ENCODE measurements at regions not wholly inside any gene's neighbourhood (a gene's known extent, or its start where the extent isn't known, plus 50 kb on each side); places are given as distances from the start of the nearest gene placed in this dataset.

GRCh38 chr3:174340624-174341587 lies 518.2 kb upstream of the NAALADL2 start:
- TF ChIP-seq REST (IDR thresholded peaks at IDR 0.05; ENCODE audit: low read depth), result no peak
- no peak for TF ChIP-seq EP300 (IDR thresholded peaks at IDR 0.05; ENCODE audit: borderline replicate concordance)
